Neural crest cell (in vitro differentiated cells): ENCODE measurements at regions not wholly inside any gene's neighbourhood (a gene's known extent, or its start where the extent isn't known, plus 50 kb on each side); places are given as distances from the start of the nearest gene placed in this dataset.

Experiments used
- DNase-seq: peaks from one replicate; pipeline ENCODE4 v3.0.0; 2021; ENCODE audit warnings: low read depth, mixed read lengths, low spot score
- H3K27ac Mint-ChIP-seq: one replicate; pipeline ENCODE4 v1.8.0; 2021; ENCODE audit warnings: mild to moderate bottlenecking, mixed read lengths; ENCODE audit not compliant: unreplicated experiment
- H3K27me3 Mint-ChIP-seq: 2 replicates; pipeline ENCODE4 v1.8.0; 2021; ENCODE audit warnings: low read depth, mild to moderate bottlenecking, mixed read lengths
- H3K36me3 Mint-ChIP-seq: 2 replicates; pipeline ENCODE4 v1.8.0; 2021; ENCODE audit warnings: low read depth, mild to moderate bottlenecking, mixed read lengths
- H3K4me1 Mint-ChIP-seq: 2 replicates; pipeline ENCODE4 v1.8.0; 2021; ENCODE audit warnings: mixed read lengths
- H3K4me3 Mint-ChIP-seq: one replicate; pipeline ENCODE4 v1.8.0; 2021; ENCODE audit warnings: mild to moderate bottlenecking, mixed read lengths
- H3K9me3 Mint-ChIP-seq: 2 replicates; pipeline ENCODE4 v1.8.0; 2021; ENCODE audit warnings: mixed read lengths
- CTCF ChIP-seq: fragments of 200-600 bp; sonication (generic); conservative IDR thresholded peaks from 2 replicates; pipeline ENCODE4 v1.5.0; 2021; ENCODE audit warnings: antibody characterized with exemption, mild to moderate bottlenecking

GRCh38 chr3:72698154-72698917, 149.9 kb downstream of the SHQ1 start:
- no peak overlapping the region for H3K4me3 Mint-ChIP-seq
- peaks cover 4% of the 10 kb centered on the region for H3K4me1 Mint-ChIP-seq
- H3K36me3 Mint-ChIP-seq = no peaks in the 10 kb centered on the region
- no peaks in the 10 kb centered on the region for H3K27me3 Mint-ChIP-seq
- no peak for TF ChIP-seq CTCF
- no peak for DNase-seq
- H3K27ac Mint-ChIP-seq = no peak overlapping the region
- H3K9me3 Mint-ChIP-seq = no peaks in the 10 kb centered on the region

- Mint-ChIP-seq H3K27ac (no peak overlapping the region), H3K4me1 (peaks cover 4% of the 10 kb centered on the region), H3K36me3 (no peaks in the 10 kb centered on the region), H3K4me3 (no peak overlapping the region), H3K27me3 (no peaks in the 10 kb centered on the region), H3K9me3 (no peaks in the 10 kb centered on the region)
- no peak for TF ChIP-seq CTCF
- DNase-seq = no peak
Observed at GRCh38 chr3:72697717-72698116, 150.5 kb downstream of the SHQ1 start.

GRCh38 chr3:72696815-72697214, 151.4 kb downstream of the SHQ1 start:
- TF ChIP-seq CTCF = no peak
- H3K27ac Mint-ChIP-seq = no peak overlapping the region
- H3K4me3 Mint-ChIP-seq = no peak overlapping the region
- no peak for DNase-seq
- no peaks in the 10 kb centered on the region for H3K9me3 Mint-ChIP-seq
- H3K27me3 Mint-ChIP-seq = no peaks in the 10 kb centered on the region
- peaks cover 4% of the 10 kb centered on the region for H3K4me1 Mint-ChIP-seq
- H3K36me3 Mint-ChIP-seq = no peaks in the 10 kb centered on the region

- no peak for TF ChIP-seq CTCF
- no peaks in the 10 kb centered on the region for H3K27me3 Mint-ChIP-seq
- no peaks in the 10 kb centered on the region for H3K9me3 Mint-ChIP-seq
- no peaks in the 10 kb centered on the region for H3K36me3 Mint-ChIP-seq
- H3K4me3 Mint-ChIP-seq = no peak overlapping the region
- peaks cover 4% of the 10 kb centered on the region for H3K4me1 Mint-ChIP-seq
- no peak for DNase-seq
- no peak overlapping the region for H3K27ac Mint-ChIP-seq
Observed at GRCh38 chr3:72694398-72694797, 153.8 kb downstream of the SHQ1 start.

GRCh38 chr3:72692990-72693389, 155.3 kb downstream of the SHQ1 start:
- Mint-ChIP-seq H3K36me3 (no peaks in the 10 kb centered on the region), H3K9me3 (no peaks in the 10 kb centered on the region), H3K4me1 (peaks cover 1% of the 10 kb centered on the region), H3K27ac (no peak overlapping the region), H3K27me3 (no peaks in the 10 kb centered on the region), H3K4me3 (no peak overlapping the region)
- no peak for TF ChIP-seq CTCF
- no peak for DNase-seq
